ENCODE measurements at regions not wholly inside any gene's neighbourhood (a gene's known extent, or its start where the extent isn't known, plus 50 kb on each side); places are given as distances from the start of the nearest gene placed in this dataset.
"Not testable (repeated sequence)": the region's sequence is repeated elsewhere in the genome, so short reads cannot be mapped to it uniquely, and the experiment has no call there.

- peak; percentile 80 for DNase-seq
These were observed 602.6 kb upstream of the VRK2 start for GRCh38 chr2:57443973-57444521.

- DNase-seq = peak; percentile 57
These were observed 601.7 kb upstream of the VRK2 start for GRCh38 chr2:57444752-57445430.

GRCh38 chr2:57448816-57449215, 597.8 kb upstream of the VRK2 start:
- DNase-seq = no peak

GRCh38 chr2:57450170-57450569, 596.4 kb upstream of the VRK2 start:
- DNase-seq = no peak

GRCh38 chr2:57452634-57453033, 594.0 kb upstream of the VRK2 start:
- no peak for DNase-seq

- DNase-seq = no peak
These were observed 592.7 kb upstream of the VRK2 start for GRCh38 chr2:57453945-57454344.

GRCh38 chr2:57460396-57461276, 586.0 kb upstream of the VRK2 start:
- no peak for DNase-seq

GRCh38 chr2:57461624-57462023, 585.0 kb upstream of the VRK2 start:
- DNase-seq = no peak

GRCh38 chr2:57465067-57465466, 581.5 kb upstream of the VRK2 start:
- DNase-seq = no peak

- DNase-seq = no peak
These were observed 580.6 kb upstream of the VRK2 start for GRCh38 chr2:57465967-57466366.

GRCh38 chr2:57475391-57475790, 571.2 kb upstream of the VRK2 start:
- DNase-seq = no peak

- DNase-seq = no peak
These were observed 566.6 kb upstream of the VRK2 start for GRCh38 chr2:57479981-57480380.

- no peak for DNase-seq
These were observed 558.5 kb upstream of the VRK2 start for GRCh38 chr2:57488061-57488460.

- DNase-seq = no peak
These were observed 555.9 kb upstream of the VRK2 start for GRCh38 chr2:57490741-57491140.

GRCh38 chr2:57491213-57491612, 555.4 kb upstream of the VRK2 start:
- DNase-seq = no peak

- not testable (repeated sequence) for DNase-seq
These were observed 552.6 kb upstream of the VRK2 start for GRCh38 chr2:57493966-57494365.

GRCh38 chr2:57497489-57498096, 549.0 kb upstream of the VRK2 start:
- DNase-seq = peak; percentile 55

GRCh38 chr2:57504787-57505186, 541.8 kb upstream of the VRK2 start:
- DNase-seq = no peak

- no peak for DNase-seq
These were observed 537.4 kb upstream of the VRK2 start for GRCh38 chr2:57509189-57509588.

GRCh38 chr2:57510704-57511103, 535.9 kb upstream of the VRK2 start:
- DNase-seq = no peak

GRCh38 chr2:57515366-57515765, 531.2 kb upstream of the VRK2 start:
- no peak for DNase-seq

- peak; percentile 48 for DNase-seq
These were observed 529.8 kb upstream of the VRK2 start for GRCh38 chr2:57516698-57517340.

GRCh38 chr2:57523304-57523703, 523.3 kb upstream of the VRK2 start:
- no peak for DNase-seq
